ENCODE measurements at regions not wholly inside any gene's neighbourhood (a gene's known extent, or its start where the extent isn't known, plus 50 kb on each side); places are given as distances from the start of the nearest gene placed in this dataset.

GRCh38 chr6:91521999-91522398 lies 935.1 kb upstream of the MAP3K7 start:
- no peak for DNase-seq (ENCODE audit: low spot score)

GRCh38 chr6:91509711-91510110 lies 922.8 kb upstream of the MAP3K7 start:
- no peak for DNase-seq (ENCODE audit: low spot score)

GRCh38 chr6:91509039-91509438 lies 922.2 kb upstream of the MAP3K7 start:
- DNase-seq (ENCODE audit: low spot score), result no peak

DNA sequence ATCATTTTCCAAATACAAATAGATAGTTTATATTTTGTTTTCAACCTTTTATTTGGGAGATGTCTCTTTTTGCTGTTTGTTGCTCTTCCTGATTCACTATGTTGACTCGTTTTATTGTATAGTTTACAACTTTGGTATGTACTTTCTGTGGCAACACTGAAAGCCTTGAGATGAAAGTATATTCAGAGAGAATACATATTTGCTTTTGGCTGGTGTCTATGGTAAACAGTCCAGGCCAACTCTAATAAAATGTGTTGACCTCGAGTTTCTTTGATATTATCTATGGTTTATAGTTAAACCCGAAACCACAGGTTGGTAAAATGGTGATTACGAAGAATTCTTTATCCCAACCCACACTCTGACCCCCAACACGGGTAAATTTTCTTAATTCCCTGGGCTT lies 919.6 kb upstream of the MAP3K7 start:
- DNase-seq (ENCODE audit: low spot score), result peak; percentile 4

DNA sequence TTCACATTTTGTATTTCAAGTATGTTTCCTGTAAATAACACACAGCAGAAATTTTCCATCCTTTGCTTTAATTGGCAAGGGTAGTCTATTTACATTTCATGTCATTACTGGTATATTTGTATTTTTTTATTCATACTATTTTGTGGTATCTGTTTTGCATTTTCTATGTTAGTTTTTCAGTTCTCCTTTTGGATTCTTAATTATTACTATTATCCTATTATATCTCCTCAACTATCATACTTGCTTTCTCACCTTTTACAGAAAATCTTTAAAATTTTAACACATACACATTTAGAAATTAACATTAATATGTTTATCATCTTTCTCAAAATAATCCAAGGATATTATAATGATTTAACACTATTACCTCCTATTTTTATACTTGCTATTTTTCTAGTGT lies 918.3 kb upstream of the MAP3K7 start:
- DNase-seq (ENCODE audit: low spot score), result no peak

DNA sequence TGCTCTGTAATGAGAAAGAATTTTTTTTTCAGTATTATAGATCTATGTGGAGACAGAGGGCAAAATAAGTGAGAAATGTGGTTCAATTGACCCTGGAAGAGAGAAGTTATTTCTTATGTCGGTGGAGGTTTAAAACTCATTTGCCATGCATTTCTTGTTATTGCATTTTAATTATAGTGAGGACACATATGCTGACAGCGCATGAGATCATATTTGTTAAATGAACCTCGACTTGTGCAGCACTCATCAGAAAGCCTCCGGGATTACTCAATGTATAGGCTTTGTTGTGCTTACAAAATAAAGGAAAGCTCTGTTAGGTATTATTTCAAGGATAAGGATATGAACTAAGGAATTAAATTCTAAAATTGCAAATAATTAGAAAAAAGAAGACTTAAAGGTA lies 915.1 kb upstream of the MAP3K7 start:
- DNase-seq (ENCODE audit: low spot score), result no peak

DNA sequence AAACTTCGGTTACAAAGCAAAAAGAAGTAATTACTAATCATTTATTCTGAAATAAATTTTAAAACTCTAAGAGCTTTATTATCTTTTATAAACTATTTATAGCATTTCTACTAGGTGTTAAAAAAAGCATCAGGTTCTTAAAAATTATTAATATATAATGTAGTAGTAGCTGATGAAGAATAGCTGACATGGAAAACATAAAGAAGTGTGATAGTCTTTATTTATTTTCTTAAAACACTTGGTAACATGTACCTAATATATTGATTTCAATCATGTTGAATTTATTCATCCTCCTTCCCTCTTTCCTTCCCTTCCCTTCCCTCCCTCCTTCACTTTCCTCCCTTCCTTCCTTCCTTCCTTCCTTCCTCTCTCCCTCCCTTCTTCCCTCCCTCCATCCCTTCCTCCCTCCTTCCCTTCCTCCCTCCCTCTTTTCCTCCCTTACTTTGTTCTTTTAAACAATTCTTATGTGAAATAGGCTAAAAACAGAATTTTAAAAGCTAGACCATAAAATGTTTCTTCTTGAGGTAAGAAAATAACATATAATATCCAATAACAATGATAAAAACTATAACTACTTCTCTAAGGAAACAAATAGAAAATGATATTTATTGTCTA lies 913.9 kb upstream of the MAP3K7 start:
- DNase-seq (ENCODE audit: low spot score), result no peak

- no peak for DNase-seq (ENCODE audit: low spot score)
Measured at GRCh38 chr6:91498576-91498975, 911.7 kb upstream of the MAP3K7 start.

GRCh38 chr6:91497770-91498169 lies 910.9 kb upstream of the MAP3K7 start:
- no peak for DNase-seq (ENCODE audit: low spot score)

DNA sequence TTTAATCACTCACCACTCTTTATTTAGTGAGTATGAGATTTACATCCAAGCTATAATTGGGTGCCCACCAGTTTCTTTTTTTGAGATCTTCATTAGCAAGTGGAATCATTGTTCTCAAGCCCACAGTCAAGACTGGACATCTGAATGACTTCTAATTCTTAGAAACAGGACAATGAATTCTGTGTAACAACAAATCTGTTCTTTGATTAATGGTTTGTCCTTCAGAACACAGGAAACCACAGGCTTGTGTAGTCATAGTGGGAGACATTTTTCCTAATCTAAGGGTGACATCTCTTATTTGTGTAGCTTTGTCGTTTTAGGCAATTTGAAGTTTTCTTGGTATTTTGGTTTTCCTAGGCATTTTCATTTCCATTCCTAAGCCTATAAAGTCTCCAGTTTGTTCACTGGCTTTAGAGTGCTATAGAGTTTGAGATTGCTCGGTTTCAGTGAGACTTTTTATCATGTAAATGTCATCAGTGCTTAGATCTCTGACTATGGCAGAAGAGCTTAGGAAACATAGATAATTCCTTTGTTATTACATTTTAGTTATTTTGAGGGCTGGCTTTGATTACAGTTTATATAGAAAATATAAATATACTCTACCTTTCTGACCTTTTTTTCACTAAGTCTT lies 903.9 kb upstream of the MAP3K7 start:
- no peak for DNase-seq (ENCODE audit: low spot score)

DNA sequence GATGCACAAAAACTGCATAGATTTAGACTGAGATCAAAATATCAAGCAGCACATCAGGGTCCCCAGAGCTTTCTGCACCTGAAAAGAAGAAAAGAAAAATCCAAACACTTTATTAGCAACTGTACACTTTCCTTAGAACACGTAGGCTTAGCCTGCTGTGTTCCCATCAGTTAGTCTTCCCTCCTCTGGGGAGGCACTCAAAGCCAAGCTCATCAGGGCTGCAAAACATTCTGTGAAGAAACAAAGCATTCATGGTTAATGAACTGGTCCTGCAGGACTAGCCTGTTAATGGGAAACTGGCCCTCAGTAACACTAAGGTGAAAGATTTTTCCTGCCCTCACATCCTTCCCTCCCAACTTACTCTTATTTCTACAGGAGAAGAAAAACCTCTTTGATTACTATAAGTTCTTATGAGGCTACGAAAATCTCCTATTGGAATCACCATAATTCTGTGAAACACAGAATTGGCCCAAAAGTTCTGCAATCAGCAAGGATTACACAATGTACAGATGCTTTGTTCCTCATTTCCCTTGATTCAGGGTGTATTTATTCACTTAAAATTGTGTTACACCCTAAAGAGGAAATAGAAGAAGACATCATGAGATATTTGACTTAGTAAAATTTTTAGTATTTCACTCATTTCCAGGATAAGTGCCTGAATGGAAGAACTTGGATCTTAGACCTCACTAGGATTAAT lies 901.0 kb upstream of the MAP3K7 start:
- DNase-seq (ENCODE audit: low spot score), result no peak

DNA sequence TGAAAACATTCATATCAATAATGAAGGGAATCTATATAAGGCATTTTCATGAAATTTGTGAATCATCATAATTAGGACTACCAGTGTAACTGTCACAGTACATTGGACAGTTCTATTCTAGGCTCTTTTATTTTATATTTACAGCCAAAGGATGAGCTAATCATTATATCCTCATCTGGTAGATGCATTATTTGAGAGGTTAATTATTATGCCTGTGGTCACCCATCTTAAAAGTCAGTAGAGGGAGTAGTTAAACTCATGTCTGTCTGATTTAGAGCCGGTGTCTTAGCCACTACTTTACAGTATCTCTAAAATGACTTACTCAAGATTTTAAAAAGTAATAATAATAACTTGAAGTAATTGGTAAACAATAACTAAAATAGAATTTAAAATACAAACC lies 899.3 kb upstream of the MAP3K7 start:
- no peak for DNase-seq (ENCODE audit: low spot score)

DNA sequence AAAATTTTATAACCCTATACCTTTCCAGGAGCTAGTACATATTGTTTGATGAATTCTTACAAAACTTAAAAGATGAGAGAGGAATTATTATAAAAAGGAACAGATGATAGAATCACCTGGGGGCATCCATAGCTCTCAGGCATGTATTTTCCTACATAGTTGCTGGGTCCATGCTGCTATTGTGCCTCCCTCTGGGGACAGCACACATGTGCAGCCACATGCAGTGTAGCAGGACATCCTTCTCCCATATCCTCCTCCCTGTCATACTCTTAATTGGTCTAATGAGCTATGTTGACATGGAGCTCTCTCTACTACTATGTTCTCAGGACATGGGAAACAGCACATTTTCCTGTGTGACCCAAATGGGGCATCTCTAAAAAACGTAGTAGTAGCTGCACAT lies 898.2 kb upstream of the MAP3K7 start:
- no peak for DNase-seq (ENCODE audit: low spot score)

GRCh38 chr6:91483415-91484105 lies 896.7 kb upstream of the MAP3K7 start:
- no peak for DNase-seq (ENCODE audit: low spot score)

DNA sequence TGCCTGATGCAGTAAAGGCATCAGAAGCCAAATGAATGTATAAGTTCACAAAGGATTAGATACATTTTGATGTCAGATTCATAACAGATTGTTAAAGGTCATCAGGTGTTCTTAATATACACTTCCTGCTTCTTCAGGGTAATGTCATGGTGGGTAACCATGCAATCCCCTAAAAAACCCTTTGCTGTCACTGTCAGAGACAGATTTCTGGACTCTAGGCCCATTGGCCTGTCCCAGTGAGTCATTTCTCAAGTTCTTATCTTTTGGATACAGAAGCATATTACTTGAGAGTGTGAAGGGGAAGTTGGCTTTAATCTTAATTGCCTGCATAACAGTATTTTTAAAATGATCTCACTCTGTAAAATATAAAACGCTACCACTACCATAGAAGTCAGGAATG lies 895.6 kb upstream of the MAP3K7 start:
- DNase-seq (ENCODE audit: low spot score), result no peak

- no peak for DNase-seq (ENCODE audit: low spot score)
Measured at GRCh38 chr6:91480402-91480801, 893.5 kb upstream of the MAP3K7 start.

DNA sequence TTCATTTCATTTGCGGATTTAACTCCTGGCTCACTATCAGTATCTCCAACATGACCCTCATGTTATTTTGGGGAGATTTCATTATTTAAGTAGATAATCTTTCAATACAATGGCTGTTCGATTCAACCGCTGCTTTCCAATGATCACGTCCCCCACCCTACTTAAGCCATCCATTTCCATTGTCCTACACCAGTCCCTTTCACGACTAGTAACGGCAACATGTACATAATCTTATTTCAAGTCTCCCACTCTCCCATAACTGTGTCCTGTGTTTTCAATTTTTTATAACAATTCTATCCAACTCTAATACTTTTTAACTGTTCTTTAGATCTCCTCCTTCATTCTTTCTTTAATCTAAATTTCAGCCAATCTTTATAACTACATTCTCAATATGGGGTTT lies 890.8 kb upstream of the MAP3K7 start:
- no peak for DNase-seq (ENCODE audit: low spot score)

DNA sequence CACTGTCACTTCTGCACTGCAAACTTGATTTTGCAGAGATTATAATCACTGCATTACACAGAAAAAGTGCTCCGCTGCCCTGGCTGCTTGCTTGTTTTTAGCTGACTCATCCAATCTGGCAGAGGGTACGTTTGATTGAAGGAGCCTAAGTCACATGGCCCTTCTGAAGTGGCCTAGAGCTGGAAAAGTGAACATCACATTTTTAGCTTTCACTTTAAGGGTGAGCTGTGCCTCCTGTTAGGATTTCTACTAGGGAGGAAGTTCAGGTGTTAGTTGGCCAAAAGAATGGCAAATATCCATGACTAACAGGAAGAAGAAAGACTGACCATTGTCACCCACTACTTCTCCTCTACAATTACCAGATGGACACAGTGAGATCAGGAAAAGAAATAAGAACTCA lies 889.1 kb upstream of the MAP3K7 start:
- DNase-seq (ENCODE audit: low spot score), result no peak

DNA sequence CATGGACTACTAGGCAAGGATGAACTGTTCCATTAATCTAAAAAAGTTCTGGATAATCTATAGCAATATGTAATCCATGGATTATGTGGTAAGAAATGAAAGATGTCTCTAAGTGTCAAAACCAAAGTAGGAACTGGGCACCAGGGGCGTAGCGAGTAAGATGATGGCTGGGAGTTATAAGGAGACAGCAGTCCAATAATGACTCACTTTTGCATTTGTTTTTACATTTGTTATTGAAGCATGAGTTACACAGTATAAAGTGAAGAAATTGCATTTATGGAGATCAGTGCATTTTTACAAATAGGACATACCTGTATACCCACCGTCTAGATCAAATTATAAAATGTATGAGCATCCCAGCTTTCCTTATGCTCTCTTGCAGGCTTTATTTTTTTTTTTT lies 878.5 kb upstream of the MAP3K7 start:
- no peak for DNase-seq (ENCODE audit: low spot score)

DNA sequence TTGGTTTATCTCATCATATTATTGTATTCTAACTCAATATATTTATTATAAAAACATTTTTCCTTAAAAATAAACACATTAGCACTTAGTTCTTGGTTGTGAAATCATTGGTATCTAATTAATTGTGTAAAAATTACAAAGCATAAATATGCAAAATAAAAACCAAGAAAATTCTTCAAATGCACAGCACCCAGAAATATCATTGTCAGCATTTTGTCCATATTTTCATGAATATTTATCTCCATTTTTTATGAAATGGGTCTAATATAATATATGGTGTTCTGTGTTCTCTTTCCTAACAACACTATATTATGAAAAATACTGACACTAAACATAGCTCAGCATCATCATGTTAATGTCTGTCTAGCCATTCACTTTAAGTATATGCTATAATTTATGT lies 877.8 kb upstream of the MAP3K7 start:
- DNase-seq (ENCODE audit: low spot score), result no peak

DNA sequence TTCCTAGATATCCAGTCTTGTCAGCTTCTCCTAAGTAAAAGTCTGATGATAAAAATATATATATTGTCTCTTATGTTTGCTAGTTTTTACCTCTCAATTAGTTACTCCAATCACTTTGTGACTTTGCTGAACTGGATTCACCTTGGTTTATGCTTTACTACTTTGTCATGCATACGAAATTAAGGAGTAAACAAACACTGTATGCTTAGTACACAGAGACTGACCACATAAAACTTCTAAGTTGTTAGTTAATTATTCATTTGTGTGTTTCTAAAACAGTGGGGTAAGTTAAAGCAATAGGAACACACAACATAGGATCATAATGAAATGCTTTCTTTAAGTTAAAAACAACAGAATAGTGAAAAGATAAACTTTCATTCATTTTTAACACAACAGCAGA lies 877.3 kb upstream of the MAP3K7 start:
- DNase-seq (ENCODE audit: low spot score), result no peak

- DNase-seq (ENCODE audit: low spot score), result no peak
Measured at GRCh38 chr6:91462241-91462640, 875.4 kb upstream of the MAP3K7 start.

DNA sequence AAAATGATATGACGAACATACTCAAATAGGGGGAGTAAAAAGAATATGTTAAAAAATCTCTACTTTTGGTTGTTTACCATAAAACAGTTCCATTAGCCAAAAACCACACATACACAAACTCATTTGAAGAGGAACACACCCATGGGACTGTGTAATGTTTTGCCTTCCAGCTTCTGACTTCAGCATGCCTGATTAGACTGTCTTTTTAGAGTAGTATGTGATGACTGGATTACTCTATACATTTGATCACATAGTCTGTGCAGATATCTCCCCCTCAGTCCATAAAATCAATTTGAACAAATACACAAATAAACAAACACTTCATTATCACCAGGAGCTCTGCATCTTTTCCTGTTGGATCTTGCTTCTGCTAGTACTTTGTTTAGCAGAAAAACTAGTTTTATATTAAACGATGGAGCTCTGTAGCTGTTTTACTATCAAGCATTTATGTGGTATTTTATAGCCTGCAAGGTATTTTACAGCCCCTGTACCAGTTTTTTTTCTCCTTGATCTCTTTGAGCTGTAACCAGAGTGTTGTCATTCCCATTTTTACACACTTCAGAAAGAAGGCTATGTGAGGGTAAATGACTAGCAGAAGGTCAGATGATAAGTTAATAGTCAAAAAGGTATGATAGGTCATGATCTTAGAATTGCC lies 866.5 kb upstream of the MAP3K7 start:
- no peak for DNase-seq (ENCODE audit: low spot score)
